ENCODE measurements at regions not wholly inside any gene's neighbourhood (a gene's known extent, or its start where the extent isn't known, plus 50 kb on each side); places are given as distances from the start of the nearest gene placed in this dataset.

GRCh38 chr6:56899753-56900152 is 55.2 kb upstream of the BEND6 start:
- Histone ChIP-seq H3K4me3 (ENCODE audit: low read depth, low read length, poor library complexity, severe bottlenecking) (no peak overlapping the region), H3K9ac (ENCODE audit: low read length) (no peak overlapping the region), H3K9me2 (ENCODE audit: low read depth, low read length) (no peaks in the 10 kb centered on the region), H4K20me1 (ENCODE audit: insufficient read depth, low read length) (no peaks in the 10 kb centered on the region), H3K36me3 (ENCODE audit: insufficient read depth, low read length) (no peaks in the 10 kb centered on the region), H3K9me3 (ENCODE audit: low read length) (no peaks in the 10 kb centered on the region), H3K27me3 (ENCODE audit: insufficient read depth, low read length) (no peaks in the 10 kb centered on the region), H3K4me2 (ENCODE audit: low read length) (no peak overlapping the region), H2AFZ (ENCODE audit: low read length) (no peak overlapping the region), H3K27ac (ENCODE audit: low read depth, low read length, poor library complexity, severe bottlenecking) (no peak overlapping the region), H3K79me2 (ENCODE audit: insufficient read depth, low read length) (no peaks in the 10 kb centered on the region), H3F3A (ENCODE audit: insufficient read depth, low read length) (no peaks in the 10 kb centered on the region), H3K4me1 (ENCODE audit: insufficient read depth, low read length, severe bottlenecking) (no peaks in the 10 kb centered on the region)
- TF ChIP-seq EZH2 (IDR thresholded peaks at IDR 0.05; ENCODE audit: borderline replicate concordance, low read length), result no peak
- TF ChIP-seq CTCF (IDR thresholded peaks at IDR 0.05; ENCODE audit: low read length), result no peak

- Histone ChIP-seq H3F3A (ENCODE audit: insufficient read depth, low read length) (no peaks in the 10 kb centered on the region), H3K4me2 (ENCODE audit: low read length) (no peak overlapping the region), H3K4me1 (ENCODE audit: insufficient read depth, low read length, severe bottlenecking) (no peaks in the 10 kb centered on the region), H3K9me2 (ENCODE audit: low read depth, low read length) (no peaks in the 10 kb centered on the region), H3K27me3 (ENCODE audit: insufficient read depth, low read length) (no peaks in the 10 kb centered on the region), H4K20me1 (ENCODE audit: insufficient read depth, low read length) (no peaks in the 10 kb centered on the region), H3K9me3 (ENCODE audit: low read length) (no peaks in the 10 kb centered on the region), H3K79me2 (ENCODE audit: insufficient read depth, low read length) (no peaks in the 10 kb centered on the region), H3K4me3 (ENCODE audit: low read depth, low read length, poor library complexity, severe bottlenecking) (no peak overlapping the region), H3K9ac (ENCODE audit: low read length) (no peak overlapping the region), H3K27ac (ENCODE audit: low read depth, low read length, poor library complexity, severe bottlenecking) (no peak overlapping the region), H2AFZ (ENCODE audit: low read length) (no peak overlapping the region), H3K36me3 (ENCODE audit: insufficient read depth, low read length) (no peaks in the 10 kb centered on the region)
- no peak for TF ChIP-seq EZH2 (IDR thresholded peaks at IDR 0.05; ENCODE audit: borderline replicate concordance, low read length)
Measured at GRCh38 chr6:56899311-56899710, 55.6 kb upstream of the BEND6 start.

- Histone ChIP-seq H3K4me2 (ENCODE audit: low read length) (no peak overlapping the region), H3K36me3 (ENCODE audit: insufficient read depth, low read length) (no peaks in the 10 kb centered on the region), H4K20me1 (ENCODE audit: insufficient read depth, low read length) (no peaks in the 10 kb centered on the region)
Measured at GRCh38 chr6:56897789-56898529, 56.9 kb upstream of the BEND6 start.

More at GRCh38 chr6:56897789-56898529, 56.9 kb upstream of the BEND6 start:
- Histone ChIP-seq H2AFZ (ENCODE audit: low read length) (no peak overlapping the region), H3K4me1 (ENCODE audit: insufficient read depth, low read length, severe bottlenecking) (no peaks in the 10 kb centered on the region), H3K4me3 (ENCODE audit: low read depth, low read length, poor library complexity, severe bottlenecking) (no peak overlapping the region), H3F3A (ENCODE audit: insufficient read depth, low read length) (no peaks in the 10 kb centered on the region), H3K27ac (ENCODE audit: low read depth, low read length, poor library complexity, severe bottlenecking) (no peak overlapping the region), H3K27me3 (ENCODE audit: insufficient read depth, low read length) (no peaks in the 10 kb centered on the region), H3K9me3 (ENCODE audit: low read length) (no peaks in the 10 kb centered on the region), H3K9ac (ENCODE audit: low read length) (no peak overlapping the region), H3K79me2 (ENCODE audit: insufficient read depth, low read length) (no peaks in the 10 kb centered on the region), H3K9me2 (ENCODE audit: low read depth, low read length) (no peaks in the 10 kb centered on the region)
- TF ChIP-seq CTCF (IDR thresholded peaks at IDR 0.05; ENCODE audit: low read length) (no peak), EZH2 (IDR thresholded peaks at IDR 0.05; ENCODE audit: borderline replicate concordance, low read length) (no peak)

All from OCI-LY1 (cell line).